K562 (cell line): ENCODE measurements at regions not wholly inside any gene's neighbourhood (a gene's known extent, or its start where the extent isn't known, plus 50 kb on each side); places are given as distances from the start of the nearest gene placed in this dataset.

Experiments
- CTCF ChIP-seq, 3 experiments: IDR thresholded peaks in 2 of 3; conservative IDR thresholded peaks in 1 of 3; 2 replicates each; pipeline ENCODE4 v1.5.1; 2011 to 2012; ENCODE audit warnings: low read length in 3 of 3, mild to moderate bottlenecking in 3 of 3, control low read depth in 2 of 3, improper control_type of control experiment in 1 of 3, inconsistent platforms in 1 of 3, low read depth in 1 of 3, mixed read lengths in 1 of 3, moderate library complexity in 1 of 3; ENCODE audit not compliant: insufficient read depth in 2 of 3
- EP300 ChIP-seq: IDR thresholded peaks from 2 replicates; pipeline ENCODE4 v1.6.1; 2012; ENCODE audit warnings: low read length, improper control_type of control experiment
- FOXA1 ChIP-seq: fragments of 450-650 bp; IDR thresholded peaks from 2 replicates; pipeline ENCODE4 v1.6.1; 2016; ENCODE audit warnings: mild to moderate bottlenecking, borderline replicate concordance
- HNRNPUL1 ChIP-seq: fragments of 200-400 bp; formaldehyde crosslinking; IDR thresholded peaks from 2 replicates; pipeline ENCODE4 v1.6.1; 2017; ENCODE audit warnings: low read length
- JUNB ChIP-seq: fragments of 450-650 bp; formaldehyde crosslinking; conservative IDR thresholded peaks from 2 replicates; pipeline ENCODE4 v1.4.0; 2020; ENCODE audit warnings: mild to moderate bottlenecking
- KLF13 ChIP-seq: fragments of 450-650 bp; IDR thresholded peaks from 2 replicates; pipeline ENCODE4 v1.6.1; 2016; ENCODE audit warnings: missing genetic modification characterization, low read depth, mild to moderate bottlenecking, missing compliant biosample characterization, moderate library complexity, borderline replicate concordance
- MAFK ChIP-seq: IDR thresholded peaks from 2 replicates; pipeline ENCODE4 v1.6.1; 2011; ENCODE audit warnings: low read length, improper control_type of control experiment
- MTA1 ChIP-seq: fragments of 450-650 bp; IDR thresholded peaks from 2 replicates; pipeline ENCODE4 v1.6.1; 2017; ENCODE audit warnings: borderline replicate concordance
- POLR2A ChIP-seq: fragments of 450-650 bp; conservative IDR thresholded peaks from 2 replicates; pipeline ENCODE4 v1.6.1; 2016
- RCOR1 ChIP-seq, 2 experiments: IDR thresholded peaks; 2 replicates each; pipeline ENCODE4 v1.6.1; 2012; ENCODE audit warnings: low read depth in 2 of 2, low read length in 2 of 2, borderline replicate concordance in 1 of 2, improper control_type of control experiment in 1 of 2
- TAF1 ChIP-seq: IDR thresholded peaks from 2 replicates; pipeline ENCODE4 v1.6.1; 2011; ENCODE audit warnings: mild to moderate bottlenecking, low read length, moderate library complexity; ENCODE audit not compliant: insufficient read depth, control insufficient read depth, severe bottlenecking; ENCODE audit errors: extremely low read depth
- TF ChIP-seq, protein P1 (sequence below): fragments of 450-650 bp; IDR thresholded peaks from 2 replicates; pipeline ENCODE4 v1.6.1; 2016
- TF ChIP-seq, protein P2 (sequence below): sonication (generic); formaldehyde crosslinking; IDR thresholded peaks from 2 replicates; pipeline ENCODE4 v1.5.0; 2020; ENCODE audit warnings: missing genetic modification reagents

DNA sequence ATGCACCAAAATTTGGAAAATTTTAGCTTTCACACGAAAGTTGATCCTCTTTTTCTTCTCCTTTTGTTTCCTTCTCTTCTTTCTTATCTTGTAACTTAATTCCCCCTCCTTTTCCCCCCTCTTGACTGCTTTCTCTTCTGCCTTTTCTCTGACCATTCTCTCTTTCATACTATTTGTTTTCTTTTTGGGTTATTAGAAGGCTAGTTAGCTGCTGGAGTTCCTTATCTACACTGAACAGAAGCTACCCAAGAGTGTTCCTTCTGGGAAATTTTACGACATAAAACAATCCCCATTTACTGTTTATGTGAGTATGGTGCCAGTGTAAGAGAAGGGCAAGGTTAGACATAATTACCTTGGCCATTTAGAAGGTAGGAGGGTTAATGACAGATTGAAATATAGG is 218.4 kb upstream of the DTNA start:
- TF ChIP-seq KLF13 (tag) (no peak), HNRNPUL1 (no peak), EP300 (no peak), MAFK (no peak), TAF1 (no peak), MTA1 (no peak), POLR2A (no peak), CTCF (IDR thresholded peaks at IDR 0.05 in 2 of 3, conservative IDR thresholded peaks at IDR 0.05 in 1 of 3; ENCODE audit: insufficient read depth in 2 of 3, low read depth in 1 of 3, low read length in 3 of 3) (no peak), FOXA1 (no peak), JUNB (CRISPR knock-in tag) (no peak), RCOR1 (IDR thresholded peaks at IDR 0.05; ENCODE audit: borderline replicate concordance in 1 of 2, low read depth in 2 of 2, low read length in 2 of 2) (no peak)
- TF ChIP-seq, protein P1, sequence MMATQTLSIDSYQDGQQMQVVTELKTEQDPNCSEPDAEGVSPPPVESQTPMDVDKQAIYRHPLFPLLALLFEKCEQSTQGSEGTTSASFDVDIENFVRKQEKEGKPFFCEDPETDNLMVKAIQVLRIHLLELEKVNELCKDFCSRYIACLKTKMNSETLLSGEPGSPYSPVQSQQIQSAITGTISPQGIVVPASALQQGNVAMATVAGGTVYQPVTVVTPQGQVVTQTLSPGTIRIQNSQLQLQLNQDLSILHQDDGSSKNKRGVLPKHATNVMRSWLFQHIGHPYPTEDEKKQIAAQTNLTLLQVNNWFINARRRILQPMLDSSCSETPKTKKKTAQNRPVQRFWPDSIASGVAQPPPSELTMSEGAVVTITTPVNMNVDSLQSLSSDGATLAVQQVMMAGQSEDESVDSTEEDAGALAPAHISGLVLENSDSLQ, result no peak
- TF ChIP-seq, protein P2, sequence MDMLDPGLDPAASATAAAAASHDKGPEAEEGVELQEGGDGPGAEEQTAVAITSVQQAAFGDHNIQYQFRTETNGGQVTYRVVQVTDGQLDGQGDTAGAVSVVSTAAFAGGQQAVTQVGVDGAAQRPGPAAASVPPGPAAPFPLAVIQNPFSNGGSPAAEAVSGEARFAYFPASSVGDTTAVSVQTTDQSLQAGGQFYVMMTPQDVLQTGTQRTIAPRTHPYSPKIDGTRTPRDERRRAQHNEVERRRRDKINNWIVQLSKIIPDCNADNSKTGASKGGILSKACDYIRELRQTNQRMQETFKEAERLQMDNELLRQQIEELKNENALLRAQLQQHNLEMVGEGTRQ (CRISPR knock-in tag), result no peak
